SK-N-SH (cell line): ENCODE measurements at regions not wholly inside any gene's neighbourhood (a gene's known extent, or its start where the extent isn't known, plus 50 kb on each side); places are given as distances from the start of the nearest gene placed in this dataset.

Source experiments
- EZH2phosphoT487 ChIP-seq: fragments of 200-600 bp; sonication (generic); IDR thresholded peaks from 2 replicates; pipeline ENCODE4 v1.6.1; 2017; ENCODE audit warnings: low read depth, mixed run types, mild to moderate bottlenecking, antibody characterized with exemption, moderate library complexity, borderline replicate concordance
- FOXM1 ChIP-seq: IDR thresholded peaks from 2 replicates; pipeline ENCODE4 v1.4.0; 2012; ENCODE audit warnings: low read depth, mild to moderate bottlenecking
- JUND ChIP-seq: IDR thresholded peaks from 2 replicates; pipeline ENCODE4 v1.4.0; 2012
- MXI1 ChIP-seq: IDR thresholded peaks from 2 replicates; pipeline ENCODE4 v1.6.1; 2012; ENCODE audit warnings: mild to moderate bottlenecking, low read depth, low read length, improper control_type of control experiment
- POLR2AphosphoS5 ChIP-seq: IDR thresholded peaks from 2 replicates; pipeline ENCODE4 v1.6.1; 2012; ENCODE audit warnings: low read depth, low read length
- RAD21 ChIP-seq: IDR thresholded peaks from 2 replicates; pipeline ENCODE4 v1.6.1; 2012; ENCODE audit warnings: mild to moderate bottlenecking, low read length
- SIN3A ChIP-seq: IDR thresholded peaks from 2 replicates; pipeline ENCODE4 v1.6.1; 2012; ENCODE audit warnings: low read depth, mild to moderate bottlenecking, low read length, moderate library complexity, borderline replicate concordance
- TAF1 ChIP-seq: IDR thresholded peaks from 2 replicates; pipeline ENCODE4 v1.6.1; 2012; ENCODE audit warnings: low read depth, mild to moderate bottlenecking, low read length, moderate library complexity, borderline replicate concordance
- USF1 ChIP-seq: IDR thresholded peaks from 2 replicates; pipeline ENCODE4 v1.4.0; 2012; ENCODE audit warnings: low read depth, borderline replicate concordance
- TF ChIP-seq, protein P1 (sequence below): fragments of 200-600 bp; sonication (generic); IDR thresholded peaks from 2 replicates; pipeline ENCODE4 v1.6.1; 2017; ENCODE audit warnings: antibody characterized with exemption, mild to moderate bottlenecking, moderate library complexity
- TF ChIP-seq, protein P2 (sequence below): IDR thresholded peaks from 2 replicates; pipeline ENCODE4 v1.4.0; 2012; ENCODE audit warnings: low read depth
- TF ChIP-seq, protein P3 (sequence below): IDR thresholded peaks from 2 replicates; pipeline ENCODE4 v1.6.1; 2012; ENCODE audit warnings: mild to moderate bottlenecking, low read depth, low read length, moderate library complexity

GRCh38 chr7:89503281-89503680 lies 651.0 kb upstream of the STEAP1 start:
- TF ChIP-seq MXI1 (no peak), POLR2AphosphoS5 (no peak), SIN3A (no peak), FOXM1 (no peak), EZH2phosphoT487 (no peak), TAF1 (no peak), JUND (no peak), RAD21 (no peak), USF1 (no peak)
- TF ChIP-seq, protein P1, sequence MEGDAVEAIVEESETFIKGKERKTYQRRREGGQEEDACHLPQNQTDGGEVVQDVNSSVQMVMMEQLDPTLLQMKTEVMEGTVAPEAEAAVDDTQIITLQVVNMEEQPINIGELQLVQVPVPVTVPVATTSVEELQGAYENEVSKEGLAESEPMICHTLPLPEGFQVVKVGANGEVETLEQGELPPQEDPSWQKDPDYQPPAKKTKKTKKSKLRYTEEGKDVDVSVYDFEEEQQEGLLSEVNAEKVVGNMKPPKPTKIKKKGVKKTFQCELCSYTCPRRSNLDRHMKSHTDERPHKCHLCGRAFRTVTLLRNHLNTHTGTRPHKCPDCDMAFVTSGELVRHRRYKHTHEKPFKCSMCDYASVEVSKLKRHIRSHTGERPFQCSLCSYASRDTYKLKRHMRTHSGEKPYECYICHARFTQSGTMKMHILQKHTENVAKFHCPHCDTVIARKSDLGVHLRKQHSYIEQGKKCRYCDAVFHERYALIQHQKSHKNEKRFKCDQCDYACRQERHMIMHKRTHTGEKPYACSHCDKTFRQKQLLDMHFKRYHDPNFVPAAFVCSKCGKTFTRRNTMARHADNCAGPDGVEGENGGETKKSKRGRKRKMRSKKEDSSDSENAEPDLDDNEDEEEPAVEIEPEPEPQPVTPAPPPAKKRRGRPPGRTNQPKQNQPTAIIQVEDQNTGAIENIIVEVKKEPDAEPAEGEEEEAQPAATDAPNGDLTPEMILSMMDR = no peak
- TF ChIP-seq, protein P2, sequence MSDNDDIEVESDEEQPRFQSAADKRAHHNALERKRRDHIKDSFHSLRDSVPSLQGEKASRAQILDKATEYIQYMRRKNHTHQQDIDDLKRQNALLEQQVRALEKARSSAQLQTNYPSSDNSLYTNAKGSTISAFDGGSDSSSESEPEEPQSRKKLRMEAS = no peak
- TF ChIP-seq, protein P3, sequence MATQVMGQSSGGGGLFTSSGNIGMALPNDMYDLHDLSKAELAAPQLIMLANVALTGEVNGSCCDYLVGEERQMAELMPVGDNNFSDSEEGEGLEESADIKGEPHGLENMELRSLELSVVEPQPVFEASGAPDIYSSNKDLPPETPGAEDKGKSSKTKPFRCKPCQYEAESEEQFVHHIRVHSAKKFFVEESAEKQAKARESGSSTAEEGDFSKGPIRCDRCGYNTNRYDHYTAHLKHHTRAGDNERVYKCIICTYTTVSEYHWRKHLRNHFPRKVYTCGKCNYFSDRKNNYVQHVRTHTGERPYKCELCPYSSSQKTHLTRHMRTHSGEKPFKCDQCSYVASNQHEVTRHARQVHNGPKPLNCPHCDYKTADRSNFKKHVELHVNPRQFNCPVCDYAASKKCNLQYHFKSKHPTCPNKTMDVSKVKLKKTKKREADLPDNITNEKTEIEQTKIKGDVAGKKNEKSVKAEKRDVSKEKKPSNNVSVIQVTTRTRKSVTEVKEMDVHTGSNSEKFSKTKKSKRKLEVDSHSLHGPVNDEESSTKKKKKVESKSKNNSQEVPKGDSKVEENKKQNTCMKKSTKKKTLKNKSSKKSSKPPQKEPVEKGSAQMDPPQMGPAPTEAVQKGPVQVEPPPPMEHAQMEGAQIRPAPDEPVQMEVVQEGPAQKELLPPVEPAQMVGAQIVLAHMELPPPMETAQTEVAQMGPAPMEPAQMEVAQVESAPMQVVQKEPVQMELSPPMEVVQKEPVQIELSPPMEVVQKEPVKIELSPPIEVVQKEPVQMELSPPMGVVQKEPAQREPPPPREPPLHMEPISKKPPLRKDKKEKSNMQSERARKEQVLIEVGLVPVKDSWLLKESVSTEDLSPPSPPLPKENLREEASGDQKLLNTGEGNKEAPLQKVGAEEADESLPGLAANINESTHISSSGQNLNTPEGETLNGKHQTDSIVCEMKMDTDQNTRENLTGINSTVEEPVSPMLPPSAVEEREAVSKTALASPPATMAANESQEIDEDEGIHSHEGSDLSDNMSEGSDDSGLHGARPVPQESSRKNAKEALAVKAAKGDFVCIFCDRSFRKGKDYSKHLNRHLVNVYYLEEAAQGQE = no peak
